ENCODE measurements at regions not wholly inside any gene's neighbourhood (a gene's known extent, or its start where the extent isn't known, plus 50 kb on each side); places are given as distances from the start of the nearest gene placed in this dataset.

GRCh38 chr7:131183611-131184119 is 144.0 kb upstream of the MKLN1 start:
- TF ChIP-seq CTCF (IDR thresholded peaks at IDR 0.05), result no peak
- TF ChIP-seq EZH2 (IDR thresholded peaks at IDR 0.05; ENCODE audit: borderline replicate concordance, insufficient read depth, low read depth, low read length, poor library complexity, severe bottlenecking), result no peak

Measured in B cell (primary cell).